Suprapubic skin (tissue), 4 donors: ENCODE measurements at regions not wholly inside any gene's neighbourhood (a gene's known extent, or its start where the extent isn't known, plus 50 kb on each side); places are given as distances from the start of the nearest gene placed in this dataset.

ENCODE experiments used
- DNase-seq, 2 donors: peaks; one replicate each; pipeline ENCODE4 v3.0.0-alpha.2; 2019; ENCODE audit warnings: low spot score in 2 of 2
- H3K27ac ChIP-seq: fragments of 200-600 bp; sonication (generic); one replicate; pipeline ENCODE4 v1.5.1; 2019
- H3K27me3 ChIP-seq: fragments of 200-600 bp; sonication (generic); one replicate; pipeline ENCODE4 v1.5.1; 2019
- H3K36me3 ChIP-seq: fragments of 200-600 bp; sonication (generic); one replicate; pipeline ENCODE4 v1.5.1; 2019
- H3K4me1 ChIP-seq: fragments of 200-600 bp; sonication (generic); one replicate; pipeline ENCODE4 v1.5.1; 2019
- H3K4me3 ChIP-seq: fragments of 200-600 bp; sonication (generic); one replicate; pipeline ENCODE4 v1.5.1; 2019; ENCODE audit warnings: mild to moderate bottlenecking
- H3K9me3 ChIP-seq: fragments of 200-600 bp; sonication (generic); one replicate; pipeline ENCODE4 v1.5.1; 2019
- CTCF ChIP-seq, 2 donors: fragments of 200-600 bp in 1 of 2; fragments of 450-650 bp in 1 of 2; sonication (generic) in 1 of 2; IDR thresholded peaks; one replicate each; pipeline ENCODE4 v1.5.1; 2016 to 2019; ENCODE audit warnings: antibody characterized with exemption in 2 of 2, mild to moderate bottlenecking in 1 of 2, moderate library complexity in 1 of 2
- EP300 ChIP-seq: sonication (generic); formaldehyde crosslinking; IDR thresholded peaks from one replicate; pipeline ENCODE4 v1.6.1; 2017; ENCODE audit warnings: antibody characterized with exemption
- POLR2A ChIP-seq, 2 donors: fragments of 450-650 bp; IDR thresholded peaks; one replicate each; pipeline ENCODE4 v1.6.1; 2017; ENCODE audit warnings: antibody characterized with exemption in 2 of 2, mild to moderate bottlenecking in 2 of 2, moderate library complexity in 2 of 2
- POLR2AphosphoS5 ChIP-seq, 3 donors: sonication (generic); formaldehyde crosslinking; IDR thresholded peaks; one replicate each; pipeline ENCODE4 v1.6.1; 2017; ENCODE audit warnings: antibody characterized with exemption in 3 of 3
- WGBS: methylation state at CpG from one replicate; pipeline ENCODE4 v1.1.5; 2018; 5-methylcytosine and 5-hydroxymethylcytosine counted together

GRCh38 chr16:88298181-88298832 lies 84.5 kb upstream of the ZNF469 start:
- H3K9me3 ChIP-seq = no peaks in the 10 kb centered on the region
- WGBS = 36% methylated on average over 11 of the region's 16 CpGs
- peak overlapping the region; percentile 22 for H3K27ac ChIP-seq
- H3K36me3 ChIP-seq = no peaks in the 10 kb centered on the region
- peaks cover 42% of the 10 kb centered on the region for H3K4me1 ChIP-seq
- H3K27me3 ChIP-seq = peaks cover 5% of the 10 kb centered on the region
- H3K4me3 ChIP-seq = no peak overlapping the region
- no peak for DNase-seq
- TF ChIP-seq POLR2A (IDR thresholded peaks at IDR 0.05) (no peak), CTCF (IDR thresholded peaks at IDR 0.05) (no peak), EP300 (no peak), POLR2AphosphoS5 (IDR thresholded peaks at IDR 0.05) (no peak)

- Histone ChIP-seq H3K27me3 (peaks cover 5% of the 10 kb centered on the region), H3K4me3 (no peak overlapping the region), H3K9me3 (no peaks in the 10 kb centered on the region), H3K36me3 (no peaks in the 10 kb centered on the region), H3K27ac (no peak overlapping the region), H3K4me1 (peaks cover 47% of the 10 kb centered on the region)
- no peak for DNase-seq
- WGBS = 45% methylated on average over 12 of the region's 14 CpGs
- no peak for TF ChIP-seq CTCF (IDR thresholded peaks at IDR 0.05)
- no peak for TF ChIP-seq POLR2AphosphoS5 (IDR thresholded peaks at IDR 0.05)
- no peak for TF ChIP-seq POLR2A (IDR thresholded peaks at IDR 0.05)
- no peak for TF ChIP-seq EP300
These were observed 83.7 kb upstream of the ZNF469 start for GRCh38 chr16:88298833-88299745.

GRCh38 chr16:88299751-88300462 lies 82.9 kb upstream of the ZNF469 start:
- DNase-seq = no peak
- Histone ChIP-seq H3K27me3 (peaks cover 5% of the 10 kb centered on the region), H3K4me1 (peaks cover 53% of the 10 kb centered on the region), H3K36me3 (no peaks in the 10 kb centered on the region), H3K4me3 (no peak overlapping the region), H3K27ac (no peak overlapping the region), H3K9me3 (no peaks in the 10 kb centered on the region)
- 89% methylated on average over 17 of the region's 19 CpGs for WGBS
- TF ChIP-seq CTCF (IDR thresholded peaks at IDR 0.05) (no peak), POLR2AphosphoS5 (IDR thresholded peaks at IDR 0.05) (no peak), EP300 (no peak), POLR2A (IDR thresholded peaks at IDR 0.05) (no peak)

GRCh38 chr16:88300463-88300835 lies 82.3 kb upstream of the ZNF469 start:
- H3K4me1 ChIP-seq = peaks cover 56% of the 10 kb centered on the region
- WGBS = 90% methylated on average over 12 of the region's 12 CpGs
- H3K9me3 ChIP-seq = no peaks in the 10 kb centered on the region
- no peak for TF ChIP-seq POLR2AphosphoS5 (IDR thresholded peaks at IDR 0.05)
- no peak for TF ChIP-seq CTCF (IDR thresholded peaks at IDR 0.05)
- TF ChIP-seq EP300 = no peak
- no peak for TF ChIP-seq POLR2A (IDR thresholded peaks at IDR 0.05)
- H3K27me3 ChIP-seq = peaks cover 5% of the 10 kb centered on the region
- H3K36me3 ChIP-seq = no peaks in the 10 kb centered on the region
- no peak overlapping the region for H3K4me3 ChIP-seq
- DNase-seq = no peak
- no peak overlapping the region for H3K27ac ChIP-seq

- H3K4me3 ChIP-seq = no peak overlapping the region
- H3K4me1 ChIP-seq = peaks cover 54% of the 10 kb centered on the region
- H3K27me3 ChIP-seq = peaks cover 5% of the 10 kb centered on the region
- no peaks in the 10 kb centered on the region for H3K36me3 ChIP-seq
- 86% methylated on average over 11 of the region's 11 CpGs for WGBS
- no peak overlapping the region for H3K27ac ChIP-seq
- no peaks in the 10 kb centered on the region for H3K9me3 ChIP-seq
- no peak for TF ChIP-seq EP300
- no peak for TF ChIP-seq POLR2A (IDR thresholded peaks at IDR 0.05)
- TF ChIP-seq POLR2AphosphoS5 (IDR thresholded peaks at IDR 0.05) = no peak
- TF ChIP-seq CTCF (IDR thresholded peaks at IDR 0.05) = no peak
- DNase-seq = no peak
These were observed 81.3 kb upstream of the ZNF469 start for GRCh38 chr16:88301431-88301830.
